ENCODE measurements at regions not wholly inside any gene's neighbourhood (a gene's known extent, or its start where the extent isn't known, plus 50 kb on each side); places are given as distances from the start of the nearest gene placed in this dataset.

DNA sequence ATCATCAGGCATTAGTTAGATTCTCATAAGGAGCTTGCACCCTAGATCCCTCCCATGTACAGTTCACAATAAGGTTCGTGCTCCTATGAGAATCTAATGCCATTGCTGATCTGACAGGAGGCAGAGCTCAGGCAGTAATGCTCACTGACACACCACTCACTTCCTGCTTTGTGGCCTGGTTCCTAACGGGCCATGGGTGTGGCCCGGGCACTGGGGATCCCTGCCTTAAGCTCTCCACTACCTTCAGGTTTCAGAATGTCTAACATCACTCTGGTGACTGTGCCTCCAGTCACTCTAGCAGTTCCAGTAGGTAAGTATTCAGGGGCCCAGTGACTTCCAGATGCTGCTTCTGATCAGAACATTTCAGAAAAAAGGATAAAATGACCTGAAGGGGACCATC, 152.4 kb downstream of the LRRC70 start:
- H3K23me2 ChIP-seq (ENCODE audit: low read depth, low read length), result no peaks in the 10 kb centered on the region
- no peak overlapping the region for H2AK5ac ChIP-seq (ENCODE audit: low read depth, low read length)
- no peak overlapping the region for H3K18ac ChIP-seq (ENCODE audit: extremely low read depth, low read length)
- no peak overlapping the region for H4K8ac ChIP-seq (ENCODE audit: extremely low read depth, insufficient read depth, low read length)
- no peak overlapping the region for H2BK5ac ChIP-seq (ENCODE audit: low read depth, low read length)
- H3K79me2 ChIP-seq (ENCODE audit: control insufficient read depth in 1 of 2, insufficient read depth in 2 of 2, low read length in 2 of 2), result no peaks in the 10 kb centered on the region
- WGBS, 2 experiments (ENCODE audit: extremely low coverage in 1 of 2, insufficient coverage in 1 of 2, insufficient read length in 1 of 2, insufficient replicate concordance in 2 of 2, low coverage in 1 of 2, low lambda C conversion rate in 2 of 2, missing lambda C conversion rate in 1 of 2), result 92% methylated on average over 3 of the region's 3 CpGs; no CpG with 5 or more reads in 1 of the 2 experiments
- no peak overlapping the region for H3K23ac ChIP-seq (ENCODE audit: insufficient read length)
- H4K91ac ChIP-seq (replicated peaks; ENCODE audit: insufficient read length, low read length), result no peak overlapping the region
- no peaks in the 10 kb centered on the region for H3K36me3 ChIP-seq (ENCODE audit: control insufficient read depth in 2 of 4, insufficient read depth in 4 of 4, low read length in 3 of 4)
- no peak overlapping the region for H3K56ac ChIP-seq (replicated peaks; ENCODE audit: insufficient read length, low read depth, low read length)
- no peak overlapping the region for H3K14ac ChIP-seq (ENCODE audit: insufficient read length)
- no peaks in the 10 kb centered on the region for H4K20me1 ChIP-seq (replicated peaks in 1 of 2; ENCODE audit: control insufficient read depth in 1 of 2, insufficient read depth in 2 of 2, low read length in 2 of 2)
- H2BK15ac ChIP-seq (ENCODE audit: low read length), result no peak overlapping the region
- TF ChIP-seq EP300 (IDR thresholded peaks at IDR 0.05; ENCODE audit: borderline replicate concordance in 1 of 2, low read depth in 2 of 2, low read length in 2 of 2), result no peak
- TF ChIP-seq, protein P1, sequence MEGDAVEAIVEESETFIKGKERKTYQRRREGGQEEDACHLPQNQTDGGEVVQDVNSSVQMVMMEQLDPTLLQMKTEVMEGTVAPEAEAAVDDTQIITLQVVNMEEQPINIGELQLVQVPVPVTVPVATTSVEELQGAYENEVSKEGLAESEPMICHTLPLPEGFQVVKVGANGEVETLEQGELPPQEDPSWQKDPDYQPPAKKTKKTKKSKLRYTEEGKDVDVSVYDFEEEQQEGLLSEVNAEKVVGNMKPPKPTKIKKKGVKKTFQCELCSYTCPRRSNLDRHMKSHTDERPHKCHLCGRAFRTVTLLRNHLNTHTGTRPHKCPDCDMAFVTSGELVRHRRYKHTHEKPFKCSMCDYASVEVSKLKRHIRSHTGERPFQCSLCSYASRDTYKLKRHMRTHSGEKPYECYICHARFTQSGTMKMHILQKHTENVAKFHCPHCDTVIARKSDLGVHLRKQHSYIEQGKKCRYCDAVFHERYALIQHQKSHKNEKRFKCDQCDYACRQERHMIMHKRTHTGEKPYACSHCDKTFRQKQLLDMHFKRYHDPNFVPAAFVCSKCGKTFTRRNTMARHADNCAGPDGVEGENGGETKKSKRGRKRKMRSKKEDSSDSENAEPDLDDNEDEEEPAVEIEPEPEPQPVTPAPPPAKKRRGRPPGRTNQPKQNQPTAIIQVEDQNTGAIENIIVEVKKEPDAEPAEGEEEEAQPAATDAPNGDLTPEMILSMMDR (IDR thresholded peaks at IDR 0.05; ENCODE audit: control extremely low read depth in 1 of 3, insufficient read depth in 1 of 3, low read depth in 1 of 3, low read length in 3 of 3), result no peak
- no peak overlapping the region for H3K4me2 ChIP-seq (ENCODE audit: insufficient read depth in 1 of 2, low read depth in 2 of 2, low read length in 2 of 2)
- CTCF ChIA-PET (ENCODE audit: partially characterized antibody), result interaction anchor here (1.0 to 2.1 kb wide), 3 partner anchors 8 to 11 kb away, joined by 3 to 5 read pairs (median 4); no protein-coding TSS in a partner anchor
- H2BK120ac ChIP-seq (replicated peaks; ENCODE audit: low read depth, low read length), result no peak overlapping the region
- H3K4me3 ChIP-seq (ENCODE audit: extremely low read depth in 1 of 4, insufficient read depth in 2 of 4, low read depth in 3 of 4, low read length in 4 of 4), result no peak overlapping the region
- no peak for FAIRE-seq
- no peak overlapping the region for H3K4ac ChIP-seq (replicated peaks; ENCODE audit: insufficient read length, low read depth, low read length)
- DNase-seq (ENCODE audit: low read depth in 1 of 2, low spot score in 2 of 2), result no peak
- H2BK20ac ChIP-seq (ENCODE audit: low read length), result no peak overlapping the region
- H2BK12ac ChIP-seq (ENCODE audit: low read depth, low read length), result no peak overlapping the region
- H3K4me1 ChIP-seq (replicated peaks in 1 of 4; ENCODE audit: control insufficient read depth in 3 of 4, insufficient read depth in 4 of 4, low read length in 3 of 4), result no peaks in the 10 kb centered on the region
- no peak overlapping the region for H2AFZ ChIP-seq (ENCODE audit: low read length)
- no peak overlapping the region for H4K5ac ChIP-seq (ENCODE audit: insufficient read length, low read depth, low read length)
- no peak overlapping the region for H3K9ac ChIP-seq (replicated peaks in 1 of 4; ENCODE audit: extremely low read depth in 1 of 4, low read depth in 3 of 4, low read length in 3 of 4)
- H3K27ac ChIP-seq (ENCODE audit: low read depth, low read length), result no peak overlapping the region
- no peaks in the 10 kb centered on the region; a peak in 1 of 4 replicates for H3K9me3 ChIP-seq (ENCODE audit: insufficient read depth in 2 of 2, low read depth in 1 of 2, low read length in 1 of 2)
- H3K79me1 ChIP-seq (ENCODE audit: low read depth, low read length), result no peaks in the 10 kb centered on the region
- POLR2A ChIA-PET (ENCODE audit: partially characterized antibody), result interaction anchor here (0.6 kb wide), 1 partner anchor 102 kb away, joined by 3 read pairs; no protein-coding TSS in a partner anchor
- H3K27me3 ChIP-seq (replicated peaks in 1 of 4; ENCODE audit: control insufficient read depth in 3 of 4, extremely low read depth in 1 of 4, insufficient read depth in 3 of 4, low read length in 3 of 4), result no peaks in the 10 kb centered on the region

Measured in H1 (cell line).